ENCODE measurements at regions not wholly inside any gene's neighbourhood (a gene's known extent, or its start where the extent isn't known, plus 50 kb on each side); places are given as distances from the start of the nearest gene placed in this dataset.

DNA sequence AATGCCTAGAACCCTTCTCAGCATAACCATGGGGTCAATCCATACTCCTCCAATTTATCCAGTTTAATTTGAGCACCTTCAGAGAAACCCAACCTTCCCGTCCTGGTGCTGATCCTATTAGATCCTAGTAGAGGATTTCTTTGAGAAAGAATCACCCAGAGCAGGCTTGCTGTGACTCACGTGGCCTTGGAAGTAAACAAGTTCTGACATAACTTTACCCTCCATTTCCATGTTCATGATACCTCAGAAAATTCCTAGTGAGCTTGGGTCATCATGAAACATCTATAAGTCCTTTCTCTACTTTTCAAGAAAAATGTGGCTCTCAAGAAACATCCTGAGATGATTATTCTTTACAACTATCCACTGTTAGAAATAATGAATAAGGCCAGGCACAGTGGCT lies 71.7 kb downstream of the PRLHR start:
- no peak overlapping the region for H3K4me3 ChIP-seq
- H3K27me3 ChIP-seq (ENCODE audit: control insufficient read depth in 3 of 3, insufficient read depth in 3 of 3, low read length in 2 of 3): peaks cover 0 to 4% (median 0%) of the 10 kb centered on the region in 3 donors
- WGBS, 2 donors: 72% methylated on average over 2 of the region's 2 CpGs
- DNase-seq (no peak), ATAC-seq (ENCODE audit: insufficient read depth, low FRiP score) (no peak)
- H3K9ac ChIP-seq (ENCODE audit: insufficient read depth in 1 of 2, low read length in 2 of 2): no peak overlapping the region
- H3K9me3 ChIP-seq (ENCODE audit: control insufficient read depth in 4 of 4, insufficient read depth in 3 of 4, low read length in 3 of 4): peaks cover 0 to 6% (median 2%) of the 10 kb centered on the region in 4 donors
- H3K4me1 ChIP-seq (ENCODE audit: control insufficient read depth in 5 of 5, insufficient read depth in 5 of 5, low read length in 5 of 5): no peaks in the 10 kb centered on the region
- no peaks in the 10 kb centered on the region for H3K36me3 ChIP-seq (ENCODE audit: control insufficient read depth in 4 of 4, insufficient read depth in 4 of 4, low read length in 4 of 4)
- H3K27ac ChIP-seq (ENCODE audit: low read depth in 1 of 2, low read length in 1 of 2): no peak overlapping the region
- TF ChIP-seq CTCF (IDR thresholded peaks at IDR 0.05; ENCODE audit: control extremely low read depth, extremely low read depth): no peak

GRCh38 chr10:118522791-118523498 lies 72.5 kb downstream of the PRLHR start:
- peak; percentile 11 for ATAC-seq (ENCODE audit: insufficient read depth, low FRiP score)
- Histone ChIP-seq H3K9ac (ENCODE audit: insufficient read depth in 1 of 2, low read length in 2 of 2) (no peak overlapping the region), H3K36me3 (ENCODE audit: control insufficient read depth in 4 of 4, insufficient read depth in 4 of 4, low read length in 4 of 4) (no peaks in the 10 kb centered on the region), H3K27me3 (ENCODE audit: control insufficient read depth in 3 of 3, insufficient read depth in 3 of 3, low read length in 2 of 3) (peaks cover 0 to 4% (median 0%) of the 10 kb centered on the region in 3 donors), H3K27ac (ENCODE audit: low read depth in 1 of 2, low read length in 1 of 2) (no peak overlapping the region), H3K9me3 (ENCODE audit: control insufficient read depth in 4 of 4, insufficient read depth in 3 of 4, low read length in 3 of 4) (peaks cover 0 to 7% (median 2%) of the 10 kb centered on the region in 4 donors), H3K4me1 (ENCODE audit: control insufficient read depth in 5 of 5, insufficient read depth in 5 of 5, low read length in 5 of 5) (no peaks in the 10 kb centered on the region), H3K4me3 (no peak overlapping the region)
- TF ChIP-seq CTCF (IDR thresholded peaks at IDR 0.05; ENCODE audit: control extremely low read depth, extremely low read depth): no peak
- WGBS, 2 donors: 38 to 46% methylated on average over 2 of the region's 2 CpGs
- DNase-seq: no peak

- Histone ChIP-seq H3K4me1 (ENCODE audit: control insufficient read depth in 5 of 5, insufficient read depth in 5 of 5, low read length in 5 of 5) (no peaks in the 10 kb centered on the region), H3K9ac (ENCODE audit: insufficient read depth in 1 of 2, low read length in 2 of 2) (no peak overlapping the region), H3K4me3 (no peak overlapping the region), H3K27ac (ENCODE audit: low read depth in 1 of 2, low read length in 1 of 2) (no peak overlapping the region), H3K27me3 (ENCODE audit: control insufficient read depth in 3 of 3, insufficient read depth in 3 of 3, low read length in 2 of 3) (peaks cover 0 to 4% (median 0%) of the 10 kb centered on the region in 3 donors), H3K9me3 (ENCODE audit: control insufficient read depth in 4 of 4, insufficient read depth in 3 of 4, low read length in 3 of 4) (peaks cover 0 to 5% (median 4%) of the 10 kb centered on the region in 4 donors), H3K36me3 (ENCODE audit: control insufficient read depth in 4 of 4, insufficient read depth in 4 of 4, low read length in 4 of 4) (no peaks in the 10 kb centered on the region)
- DNase-seq (no peak), ATAC-seq (ENCODE audit: insufficient read depth, low FRiP score) (no peak)
- TF ChIP-seq CTCF (IDR thresholded peaks at IDR 0.05; ENCODE audit: control extremely low read depth, extremely low read depth): no peak
- WGBS, 2 donors: 75 to 85% methylated on average over 5 of the region's 5 CpGs
Measured at GRCh38 chr10:118521415-118522117, 73.9 kb downstream of the PRLHR start.
